Caco-2 (cell line): ENCODE measurements at regions not wholly inside any gene's neighbourhood (a gene's known extent, or its start where the extent isn't known, plus 50 kb on each side); places are given as distances from the start of the nearest gene placed in this dataset.

Experiments
- BruUV-seq: library from RNA; stranded (reverse); fragments of 400-500 nt; replicated peaks from 2 replicates; lab custom pipeline; 2021; lab: Mats Ljungman, UMichigan
- CTCF ChIA-PET: fragments of 300-600 bp; sonication (Branson Sonifier 250); formaldehyde crosslinking; loops from one replicate; lab custom pipeline; 2022; ENCODE audit warnings: antibody characterized with exemption; lab: Charles Lee
- POLR2A ChIA-PET: fragments of 300-600 bp; sonication (Branson Sonifier 250); formaldehyde crosslinking; loops from one replicate; lab custom pipeline; 2022; ENCODE audit warnings: antibody characterized with exemption; lab: Charles Lee
- DNase-seq, 2 experiments: peaks; one replicate each; pipeline versions ENCODE4 v3.0.0 to v3.0.0-alpha.2; 2020 to 2022
- H3K27me3 ChIP-seq: replicated peaks from 2 replicates; pipeline ENCODE4 v1.6.0; 2011; ENCODE audit warnings: low read length; ENCODE audit not compliant: control insufficient read depth, insufficient read depth
- H3K36me3 ChIP-seq: 2 replicates; pipeline ENCODE4 v1.5.1; 2011; ENCODE audit warnings: low read length; ENCODE audit not compliant: control insufficient read depth, insufficient read depth
- H3K4me1 ChIP-seq: fragments of 250-450 bp; sonication (Bioruptor Pico); 2 replicates; pipeline ENCODE4 v1.5.1; 2020; ENCODE audit warnings: mild to moderate bottlenecking
- H3K4me3 ChIP-seq: 2 replicates; pipeline ENCODE4 v1.5.1; 2011; ENCODE audit warnings: low read depth, mild to moderate bottlenecking, control low read depth, low read length
- H3K9me3 ChIP-seq: fragments of 250-450 bp; sonication (Bioruptor Pico); 2 replicates; pipeline ENCODE4 v1.5.1; 2020; ENCODE audit warnings: mild to moderate bottlenecking, moderate library complexity
- H3K27ac Mint-ChIP-seq: one replicate; pipeline ENCODE4 v1.8.0; 2022; ENCODE audit warnings: mixed read lengths; ENCODE audit not compliant: unreplicated experiment
- H3K27me3 Mint-ChIP-seq: one replicate; pipeline ENCODE4 v1.8.0; 2022; ENCODE audit warnings: mixed read lengths; ENCODE audit not compliant: insufficient read depth, unreplicated experiment
- H3K36me3 Mint-ChIP-seq: one replicate; pipeline ENCODE4 v1.8.0; 2022; ENCODE audit warnings: mild to moderate bottlenecking, mixed read lengths; ENCODE audit not compliant: insufficient read depth, unreplicated experiment
- H3K4me1 Mint-ChIP-seq: one replicate; pipeline ENCODE4 v1.8.0; 2022; ENCODE audit warnings: low read depth, mixed read lengths; ENCODE audit not compliant: unreplicated experiment
- H3K4me3 Mint-ChIP-seq: one replicate; pipeline ENCODE4 v1.8.0; 2022; ENCODE audit warnings: mild to moderate bottlenecking, moderate library complexity, mixed read lengths; ENCODE audit not compliant: unreplicated experiment
- H3K9me3 Mint-ChIP-seq: one replicate; pipeline ENCODE4 v1.8.0; 2022; ENCODE audit warnings: mixed read lengths; ENCODE audit not compliant: unreplicated experiment
- CTCF ChIP-seq, 2 experiments: fragments of 200-600 bp in 1 of 2; IDR thresholded peaks; 1 replicate in 1 of 2; 2 replicates in 1 of 2; pipeline versions ENCODE4 v1.5.1 to v1.8.0; 2011 to 2022; ENCODE audit warnings: antibody characterized with exemption in 1 of 2, control low read depth in 1 of 2, inconsistent platforms in 1 of 2, low read depth in 1 of 2, low read length in 1 of 2, mild to moderate bottlenecking in 1 of 2, moderate library complexity in 1 of 2; ENCODE audit not compliant: insufficient read depth in 1 of 2, severe bottlenecking in 1 of 2, unreplicated experiment in 1 of 2
- intact Hi-C: fragments of 100-400 bp; cut with micrococcal nuclease; formaldehyde crosslinking; loops from one replicate; pipeline ENCODE4 v1.10.0; 2022; ENCODE audit not compliant: unreplicated experiment

- H3K9me3 ChIP-seq, result no peaks in the 10 kb centered on the region
- Mint-ChIP-seq H3K27ac (no peak overlapping the region), H3K27me3 (no peaks in the 10 kb centered on the region), H3K4me3 (no peak overlapping the region), H3K9me3 (no peaks in the 10 kb centered on the region), H3K4me1 (no peaks in the 10 kb centered on the region), H3K36me3 (no peaks in the 10 kb centered on the region)
- no peak for DNase-seq
- H3K4me3 ChIP-seq, result no peak overlapping the region
- POLR2A ChIA-PET, result no interaction called here
- no peak for TF ChIP-seq CTCF (IDR thresholded peaks at IDR 0.05; ENCODE audit: insufficient read depth in 1 of 2, low read depth in 1 of 2, low read length in 1 of 2, severe bottlenecking in 1 of 2, unreplicated experiment in 1 of 2)
- H3K27me3 ChIP-seq, result no peaks in the 10 kb centered on the region
- no peaks in the 10 kb centered on the region for H3K4me1 ChIP-seq
- CTCF ChIA-PET, result no interaction called here
- H3K36me3 ChIP-seq, result no peaks in the 10 kb centered on the region
- no TSS peak for BruUV-seq
- intact Hi-C loops, result no loop called here
Measured at GRCh38 chr5:174567506-174568141, 156.8 kb upstream of the MSX2 start.

DNA sequence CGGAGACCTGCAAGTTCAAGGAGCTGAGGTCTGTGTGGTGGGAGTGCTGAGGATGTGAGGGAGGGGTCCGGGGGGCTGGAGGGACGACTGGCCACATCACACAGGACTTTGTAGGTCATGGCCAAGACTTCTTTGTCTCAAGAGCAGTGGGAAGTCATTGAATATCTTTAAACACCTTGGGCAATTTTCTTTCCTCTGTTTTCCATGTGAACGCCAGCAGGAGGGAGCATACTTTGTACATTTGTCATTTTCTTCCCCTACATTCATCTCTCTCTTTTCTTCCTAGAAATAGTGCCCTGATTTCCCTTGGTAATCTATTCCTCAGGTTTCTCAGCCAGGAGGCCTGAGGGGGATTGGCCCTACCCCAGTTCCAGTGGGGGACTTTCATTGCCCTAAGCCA, 153.7 kb upstream of the MSX2 start:
- H3K4me1 Mint-ChIP-seq, result no peaks in the 10 kb centered on the region
- no peak overlapping the region for H3K27ac Mint-ChIP-seq
- Histone ChIP-seq H3K4me1 (no peaks in the 10 kb centered on the region), H3K9me3 (no peaks in the 10 kb centered on the region), H3K36me3 (no peaks in the 10 kb centered on the region), H3K27me3 (no peaks in the 10 kb centered on the region), H3K4me3 (no peak overlapping the region)
- no peak overlapping the region for H3K4me3 Mint-ChIP-seq
- no peaks in the 10 kb centered on the region for H3K27me3 Mint-ChIP-seq
- CTCF ChIA-PET, result interaction anchor here (2.2 kb wide), 1 partner anchor 151 kb away, joined by 8 read pairs; no protein-coding TSS in a partner anchor
- POLR2A ChIA-PET, result no interaction called here
- H3K9me3 Mint-ChIP-seq, result no peaks in the 10 kb centered on the region
- TF ChIP-seq CTCF (IDR thresholded peaks at IDR 0.05; ENCODE audit: insufficient read depth in 1 of 2, low read depth in 1 of 2, low read length in 1 of 2, severe bottlenecking in 1 of 2, unreplicated experiment in 1 of 2), result no peak
- intact Hi-C loops, result loop anchor here (10.0 kb wide), 1 partner anchor 246 kb away; no protein-coding TSS in a partner anchor
- H3K36me3 Mint-ChIP-seq, result no peaks in the 10 kb centered on the region
- DNase-seq, result no peak
- no TSS peak for BruUV-seq

GRCh38 chr5:174571662-174572397, 152.6 kb upstream of the MSX2 start:
- H3K36me3 ChIP-seq, result no peaks in the 10 kb centered on the region
- no TSS peak for BruUV-seq
- Mint-ChIP-seq H3K27ac (no peak overlapping the region), H3K27me3 (no peaks in the 10 kb centered on the region), H3K36me3 (no peaks in the 10 kb centered on the region), H3K4me1 (no peaks in the 10 kb centered on the region), H3K4me3 (no peak overlapping the region), H3K9me3 (no peaks in the 10 kb centered on the region)
- ChIA-PET POLR2A (interaction anchor here (1.0 kb wide), 1 partner anchor 51 kb away, joined by 3 read pairs; no protein-coding TSS in a partner anchor), CTCF (interaction anchor here (1.0 to 2.2 kb wide), 2 partner anchors 9 to 153 kb away, joined by 3 to 8 read pairs; no protein-coding TSS in a partner anchor)
- no peaks in the 10 kb centered on the region for H3K4me1 ChIP-seq
- no peaks in the 10 kb centered on the region for H3K9me3 ChIP-seq
- H3K4me3 ChIP-seq, result no peak overlapping the region
- peak in 1 of 2 experiments; percentile 35 for TF ChIP-seq CTCF (IDR thresholded peaks at IDR 0.05; ENCODE audit: insufficient read depth in 1 of 2, low read depth in 1 of 2, low read length in 1 of 2, severe bottlenecking in 1 of 2, unreplicated experiment in 1 of 2)
- DNase-seq, result peak; percentile 24 to 42
- intact Hi-C loops, result loop anchor here (10.0 kb wide), 1 partner anchor 247 kb away; no protein-coding TSS in a partner anchor
- no peaks in the 10 kb centered on the region for H3K27me3 ChIP-seq
